ENCODE measurements at regions not wholly inside any gene's neighbourhood (a gene's known extent, or its start where the extent isn't known, plus 50 kb on each side); places are given as distances from the start of the nearest gene placed in this dataset.
"Not testable (repeated sequence)": the region's sequence is repeated elsewhere in the genome, so short reads cannot be mapped to it uniquely, and the experiment has no call there.

GRCh38 chr2:207338220-207338607 is 172.5 kb upstream of the KLF7 start:
- Histone ChIP-seq H3K36me3 (ENCODE audit: control insufficient read depth, insufficient read depth, low read length) (no peaks in the 10 kb centered on the region), H3K4me3 (ENCODE audit: low read length) (no peak overlapping the region), H3K4me1 (ENCODE audit: control insufficient read depth, insufficient read depth, low read length) (peaks cover 7% of the 10 kb centered on the region), H3K27me3 (ENCODE audit: control insufficient read depth, insufficient read depth, low read length) (no peaks in the 10 kb centered on the region), H3K9me3 (replicated peaks; ENCODE audit: control insufficient read depth, low read depth, low read length) (no peaks in the 10 kb centered on the region), H3K27ac (ENCODE audit: low read length) (no peak overlapping the region)
- no peak for DNase-seq
- 80% methylated on average over 3 of the region's 3 CpGs for WGBS (ENCODE audit: insufficient coverage)

DNA sequence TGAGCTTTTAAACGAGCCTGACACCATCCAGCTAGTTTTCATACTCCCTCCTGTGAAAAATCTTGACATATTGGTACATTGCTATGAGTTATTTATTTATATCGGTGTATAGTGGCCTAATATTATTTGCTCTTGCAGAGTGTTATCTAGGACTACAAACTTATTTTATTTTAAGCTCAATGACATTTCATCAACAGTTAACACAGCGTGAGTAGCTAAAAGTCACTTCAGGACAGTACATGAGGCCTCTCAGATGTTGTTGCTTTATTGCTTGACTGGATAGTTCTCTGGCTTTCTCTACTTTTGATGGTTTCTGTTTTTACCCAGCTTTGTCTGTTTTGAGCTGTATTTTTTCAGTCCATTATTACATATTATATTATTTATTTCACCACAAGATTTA is 172.9 kb upstream of the KLF7 start:
- Histone ChIP-seq H3K4me3 (ENCODE audit: low read length) (no peak overlapping the region), H3K9me3 (replicated peaks; ENCODE audit: control insufficient read depth, low read depth, low read length) (no peaks in the 10 kb centered on the region), H3K4me1 (ENCODE audit: control insufficient read depth, insufficient read depth, low read length) (peaks cover 7% of the 10 kb centered on the region), H3K36me3 (ENCODE audit: control insufficient read depth, insufficient read depth, low read length) (no peaks in the 10 kb centered on the region), H3K27me3 (ENCODE audit: control insufficient read depth, insufficient read depth, low read length) (no peaks in the 10 kb centered on the region), H3K27ac (ENCODE audit: low read length) (no peak overlapping the region)
- WGBS (ENCODE audit: insufficient coverage): 40% methylated on average over 1 of the region's 3 CpGs
- no peak for DNase-seq

GRCh38 chr2:207341112-207341750 is 175.5 kb upstream of the KLF7 start:
- Histone ChIP-seq H3K36me3 (ENCODE audit: control insufficient read depth, insufficient read depth, low read length) (no peaks in the 10 kb centered on the region), H3K4me3 (ENCODE audit: low read length) (no peak overlapping the region), H3K27ac (ENCODE audit: low read length) (no peak overlapping the region), H3K9me3 (replicated peaks; ENCODE audit: control insufficient read depth, low read depth, low read length) (no peaks in the 10 kb centered on the region), H3K27me3 (ENCODE audit: control insufficient read depth, insufficient read depth, low read length) (no peaks in the 10 kb centered on the region), H3K4me1 (ENCODE audit: control insufficient read depth, insufficient read depth, low read length) (no peaks in the 10 kb centered on the region)
- DNase-seq: no peak
- WGBS (ENCODE audit: insufficient coverage): no CpG with 5 or more reads among the region's 9 CpGs

DNA sequence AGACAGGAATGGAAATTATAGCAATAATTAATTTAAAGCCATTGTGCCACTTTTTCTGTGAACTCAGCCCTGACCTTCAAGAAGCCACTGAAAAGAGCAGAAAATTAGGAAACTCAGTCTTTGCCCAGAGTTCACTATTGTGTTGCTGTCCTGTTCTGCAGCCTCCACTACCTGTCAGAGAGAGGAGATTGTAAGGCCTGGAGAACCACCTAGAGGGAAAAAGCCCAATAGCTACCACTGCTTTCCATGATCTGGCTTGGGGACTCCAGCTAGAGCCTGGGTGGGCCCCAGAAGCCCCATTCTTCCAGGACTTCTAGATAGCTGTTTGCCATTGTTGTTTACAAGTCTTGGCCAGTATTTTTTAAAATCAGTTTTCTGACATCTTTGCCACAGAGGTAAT is 176.1 kb upstream of the KLF7 start:
- Histone ChIP-seq H3K27me3 (ENCODE audit: control insufficient read depth, insufficient read depth, low read length) (no peaks in the 10 kb centered on the region), H3K36me3 (ENCODE audit: control insufficient read depth, insufficient read depth, low read length) (no peaks in the 10 kb centered on the region), H3K4me3 (ENCODE audit: low read length) (no peak overlapping the region), H3K9me3 (replicated peaks; ENCODE audit: control insufficient read depth, low read depth, low read length) (no peaks in the 10 kb centered on the region), H3K27ac (ENCODE audit: low read length) (no peak overlapping the region), H3K4me1 (ENCODE audit: control insufficient read depth, insufficient read depth, low read length) (no peaks in the 10 kb centered on the region)
- DNase-seq: no peak

DNA sequence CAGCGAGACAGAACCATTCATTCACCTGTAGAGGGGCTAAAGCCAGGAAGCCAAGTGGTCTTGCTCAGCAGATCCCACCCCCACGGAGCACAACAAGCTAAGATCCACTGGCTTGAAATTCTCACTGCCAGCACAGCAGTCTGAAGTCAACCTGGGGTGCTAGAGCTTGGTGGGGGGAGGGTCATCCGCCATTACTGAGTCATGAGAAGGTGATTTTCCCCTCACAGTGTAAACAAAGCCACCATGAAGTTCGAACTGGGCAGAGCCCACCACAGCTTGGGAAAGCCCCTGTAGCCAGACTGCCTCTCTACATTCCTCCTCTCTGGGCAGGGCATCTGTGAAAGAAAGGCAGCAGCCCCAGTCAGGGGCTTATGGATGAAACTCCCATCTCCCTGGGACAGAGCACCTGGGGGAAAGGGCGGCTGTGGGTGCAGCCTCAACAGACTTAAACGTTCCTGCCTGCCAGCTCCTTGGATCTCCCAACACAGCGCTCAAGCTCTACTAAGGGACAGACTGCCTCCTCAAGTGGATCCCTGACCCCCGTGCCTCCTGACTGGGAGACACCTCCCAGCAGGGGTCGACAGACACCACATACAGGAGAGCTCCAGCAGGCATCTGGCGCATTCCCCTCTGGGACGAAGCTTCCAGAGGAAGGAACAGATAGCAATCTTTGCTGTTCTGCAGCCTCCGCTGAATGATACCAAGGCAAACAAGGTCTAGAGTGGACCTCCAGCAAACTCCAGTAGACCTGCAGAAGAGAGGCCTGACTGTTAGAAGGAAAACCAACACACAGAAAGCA is 179.0 kb upstream of the KLF7 start:
- H3K4me1 ChIP-seq (ENCODE audit: control insufficient read depth, insufficient read depth, low read length); H3K36me3 ChIP-seq (ENCODE audit: control insufficient read depth, insufficient read depth, low read length); H3K27ac ChIP-seq (ENCODE audit: low read length); H3K4me3 ChIP-seq (ENCODE audit: low read length); H3K9me3 ChIP-seq (replicated peaks; ENCODE audit: control insufficient read depth, low read depth, low read length); H3K27me3 ChIP-seq (ENCODE audit: control insufficient read depth, insufficient read depth, low read length); DNase-seq: not testable (repeated sequence)
- WGBS (ENCODE audit: insufficient coverage): 92% methylated on average over 5 of the region's 12 CpGs

DNA sequence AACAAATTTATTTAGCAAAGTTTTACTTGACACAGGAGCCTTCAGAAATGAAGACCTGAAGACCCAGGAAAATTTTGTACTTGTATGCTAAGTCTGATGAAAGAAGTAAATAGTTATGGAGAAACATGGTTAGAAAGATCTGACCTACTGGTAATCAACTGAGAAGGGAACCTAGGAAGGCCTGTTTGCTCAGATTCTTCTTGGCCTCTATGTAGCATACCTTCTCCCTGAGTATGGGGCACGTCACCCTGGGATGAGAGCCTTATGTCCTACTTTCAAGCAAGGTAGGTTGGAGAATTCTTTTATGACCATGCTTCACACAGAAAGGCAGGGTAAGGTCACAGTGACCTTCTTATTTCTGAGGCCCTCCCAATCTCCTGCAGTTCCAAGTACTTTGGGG is 178.6 kb upstream of the CREB1 start:
- Histone ChIP-seq H3K27ac (ENCODE audit: low read length) (no peak overlapping the region), H3K27me3 (ENCODE audit: control insufficient read depth, insufficient read depth, low read length) (no peaks in the 10 kb centered on the region), H3K4me3 (ENCODE audit: low read length) (no peak overlapping the region), H3K9me3 (replicated peaks; ENCODE audit: control insufficient read depth, low read depth, low read length) (peaks cover 3% of the 10 kb centered on the region), H3K36me3 (ENCODE audit: control insufficient read depth, insufficient read depth, low read length) (no peaks in the 10 kb centered on the region), H3K4me1 (ENCODE audit: control insufficient read depth, insufficient read depth, low read length) (no peaks in the 10 kb centered on the region)
- WGBS (ENCODE audit: insufficient coverage): no CpG with 5 or more reads among the region's 1 CpG
- DNase-seq: no peak

DNA sequence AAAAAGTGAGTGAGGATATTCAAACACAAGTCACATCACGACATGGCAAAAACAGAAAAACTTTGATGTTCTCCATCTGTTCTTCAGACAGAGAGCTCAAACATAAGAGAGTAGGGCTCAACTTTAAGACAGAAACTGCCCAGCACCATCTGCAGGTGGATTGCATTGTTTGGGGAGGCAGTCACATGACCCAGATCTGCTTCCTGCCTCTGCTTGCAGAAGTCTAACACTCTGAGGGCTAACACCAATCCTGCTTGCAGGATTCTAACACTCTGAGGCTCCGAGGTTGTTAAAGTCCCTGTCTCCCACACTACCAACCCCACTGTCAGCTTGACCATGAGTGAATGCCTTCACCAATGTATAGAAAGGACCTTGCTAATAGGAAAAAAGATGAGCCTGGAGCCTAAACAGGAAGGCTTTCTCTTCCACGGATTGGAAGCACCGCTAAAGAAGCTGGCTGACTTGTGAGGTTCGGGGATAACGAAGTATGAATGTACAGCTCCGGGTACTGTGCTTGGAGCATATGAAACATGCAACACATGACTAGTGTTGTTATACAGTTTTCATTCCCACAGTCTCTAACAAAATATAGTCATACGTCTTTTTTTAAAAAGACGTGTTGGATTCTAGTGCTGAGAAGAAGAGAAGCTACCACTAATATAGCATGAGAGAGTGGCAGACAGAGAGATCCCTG is 176.6 kb upstream of the CREB1 start:
- Histone ChIP-seq H3K27me3 (ENCODE audit: control insufficient read depth, insufficient read depth, low read length) (no peaks in the 10 kb centered on the region), H3K27ac (ENCODE audit: low read length) (no peak overlapping the region), H3K36me3 (ENCODE audit: control insufficient read depth, insufficient read depth, low read length) (no peaks in the 10 kb centered on the region), H3K9me3 (replicated peaks; ENCODE audit: control insufficient read depth, low read depth, low read length) (no peaks in the 10 kb centered on the region), H3K4me3 (ENCODE audit: low read length) (no peak overlapping the region), H3K4me1 (ENCODE audit: control insufficient read depth, insufficient read depth, low read length) (no peaks in the 10 kb centered on the region)
- no peak for DNase-seq
- WGBS (ENCODE audit: insufficient coverage): no CpG with 5 or more reads among the region's 9 CpGs

- WGBS (ENCODE audit: insufficient coverage): no CpG with 5 or more reads among the region's 1 CpG
- H3K4me3 ChIP-seq (ENCODE audit: low read length): no peak overlapping the region
- no peaks in the 10 kb centered on the region for H3K27me3 ChIP-seq (ENCODE audit: control insufficient read depth, insufficient read depth, low read length)
- no peaks in the 10 kb centered on the region for H3K4me1 ChIP-seq (ENCODE audit: control insufficient read depth, insufficient read depth, low read length)
- DNase-seq: no peak
- H3K36me3 ChIP-seq (ENCODE audit: control insufficient read depth, insufficient read depth, low read length): no peaks in the 10 kb centered on the region
- no peaks in the 10 kb centered on the region for H3K9me3 ChIP-seq (replicated peaks; ENCODE audit: control insufficient read depth, low read depth, low read length)
- no peak overlapping the region for H3K27ac ChIP-seq (ENCODE audit: low read length)
Measured at GRCh38 chr2:207353836-207354235, 175.9 kb upstream of the CREB1 start.

GRCh38 chr2:207354462-207354861 is 175.3 kb upstream of the CREB1 start:
- no CpG with 5 or more reads among the region's 1 CpG for WGBS (ENCODE audit: insufficient coverage)
- Histone ChIP-seq H3K36me3 (ENCODE audit: control insufficient read depth, insufficient read depth, low read length) (no peaks in the 10 kb centered on the region), H3K27me3 (ENCODE audit: control insufficient read depth, insufficient read depth, low read length) (no peaks in the 10 kb centered on the region), H3K4me1 (ENCODE audit: control insufficient read depth, insufficient read depth, low read length) (no peaks in the 10 kb centered on the region), H3K27ac (ENCODE audit: low read length) (no peak overlapping the region), H3K9me3 (replicated peaks; ENCODE audit: control insufficient read depth, low read depth, low read length) (no peaks in the 10 kb centered on the region), H3K4me3 (ENCODE audit: low read length) (no peak overlapping the region)
- no peak for DNase-seq

- Histone ChIP-seq H3K4me1 (ENCODE audit: control insufficient read depth, insufficient read depth, low read length) (no peaks in the 10 kb centered on the region), H3K4me3 (ENCODE audit: low read length) (no peak overlapping the region), H3K27ac (ENCODE audit: low read length) (no peak overlapping the region), H3K9me3 (replicated peaks; ENCODE audit: control insufficient read depth, low read depth, low read length) (no peaks in the 10 kb centered on the region), H3K27me3 (ENCODE audit: control insufficient read depth, insufficient read depth, low read length) (no peaks in the 10 kb centered on the region), H3K36me3 (ENCODE audit: control insufficient read depth, insufficient read depth, low read length) (no peaks in the 10 kb centered on the region)
- WGBS (ENCODE audit: insufficient coverage): no CpG with 5 or more reads among the region's 1 CpG
- peak; percentile 12 for DNase-seq
Measured at GRCh38 chr2:207356567-207356966, 173.2 kb upstream of the CREB1 start.

Measured in muscle of leg (tissue), 3 donors.